AG04449 (cell line): ENCODE measurements at regions not wholly inside any gene's neighbourhood (a gene's known extent, or its start where the extent isn't known, plus 50 kb on each side); places are given as distances from the start of the nearest gene placed in this dataset.

Source experiments
- CTCF ChIA-PET: fragments of 350-600 bp; formaldehyde crosslinking; extraction: SDS; loops from one replicate; lab custom pipeline; 2021; ENCODE audit warnings: antibody characterized with exemption; lab: Yijun Ruan, JAX
- POLR2A ChIA-PET: fragments of 400-600, 350-600 bp; formaldehyde crosslinking; extraction: SDS; loops from one replicate; lab custom pipeline; 2020; ENCODE audit warnings: antibody characterized with exemption, inconsistent platforms; lab: Yijun Ruan, JAX
- DNase-seq: peaks from one replicate; pipeline ENCODE4 v3.0.0-alpha.2; 2010; ENCODE audit warnings: low read depth, low spot score
- H3K4me3 ChIP-seq: 2 replicates; pipeline ENCODE4 v1.5.1; 2011; ENCODE audit warnings: low read depth, mild to moderate bottlenecking, control low read depth, low read length
- CTCF ChIP-seq: IDR thresholded peaks from one replicate; pipeline ENCODE4 v1.5.1; 2011; ENCODE audit warnings: mild to moderate bottlenecking, moderate library complexity, low read length, control low read depth, inconsistent platforms; ENCODE audit not compliant: insufficient read depth; ENCODE audit errors: missing control alignments

GRCh38 chr14:34035177-34035933 lies 84.5 kb upstream of the EGLN3 start:
- DNase-seq: no peak
- CTCF ChIA-PET: no interaction called here
- TF ChIP-seq CTCF: no peak
- H3K4me3 ChIP-seq: no peak overlapping the region
- POLR2A ChIA-PET: no interaction called here

GRCh38 chr14:34034447-34035176 lies 83.7 kb upstream of the EGLN3 start:
- POLR2A ChIA-PET: no interaction called here
- no peak for DNase-seq
- TF ChIP-seq CTCF: no peak
- CTCF ChIA-PET: no interaction called here
- H3K4me3 ChIP-seq: no peak overlapping the region

GRCh38 chr14:34032720-34033119 lies 81.8 kb upstream of the EGLN3 start:
- TF ChIP-seq CTCF: no peak
- DNase-seq: no peak
- ChIA-PET CTCF (no interaction called here), POLR2A (no interaction called here)
- H3K4me3 ChIP-seq: no peak overlapping the region

- no peak overlapping the region for H3K4me3 ChIP-seq
- DNase-seq: no peak
- ChIA-PET POLR2A (no interaction called here), CTCF (no interaction called here)
- no peak for TF ChIP-seq CTCF
Measured at GRCh38 chr14:34030864-34031263, 80.0 kb upstream of the EGLN3 start.

GRCh38 chr14:34029921-34030334 lies 79.1 kb upstream of the EGLN3 start:
- ChIA-PET CTCF (no interaction called here), POLR2A (no interaction called here)
- no peak for DNase-seq
- no peak overlapping the region for H3K4me3 ChIP-seq
- TF ChIP-seq CTCF: no peak

GRCh38 chr14:34027990-34028495 lies 77.2 kb upstream of the EGLN3 start:
- no peak for DNase-seq
- POLR2A ChIA-PET: no interaction called here
- CTCF ChIA-PET: no interaction called here
- H3K4me3 ChIP-seq: no peak overlapping the region
- no peak for TF ChIP-seq CTCF
